Tibial nerve (tissue), 4 donors: ENCODE measurements at regions not wholly inside any gene's neighbourhood (a gene's known extent, or its start where the extent isn't known, plus 50 kb on each side); places are given as distances from the start of the nearest gene placed in this dataset.

ENCODE experiments used
- DNase-seq, 2 donors: peaks; one replicate each; pipeline ENCODE4 v3.0.0-alpha.2; 2019; ENCODE audit warnings: low spot score in 2 of 2
- H3K27ac ChIP-seq, 4 donors: fragments of 200-600 bp; sonication (generic) in 3 of 4; one replicate each; pipeline ENCODE4 v1.5.1; 2017 to 2019; ENCODE audit warnings: mild to moderate bottlenecking in 1 of 4
- H3K27me3 ChIP-seq, 2 donors: fragments of 200-600 bp; sonication (generic) in 1 of 2; one replicate each; pipeline versions ENCODE4 v1.5.1 to v1.6.0; 2017 to 2019
- H3K36me3 ChIP-seq, 3 donors: fragments of 200-600 bp; sonication (generic); one replicate each; pipeline ENCODE4 v1.5.1; 2018 to 2019
- H3K4me1 ChIP-seq, 4 donors: fragments of 200-600 bp; sonication (generic) in 3 of 4; one replicate each; pipeline ENCODE4 v1.5.1; 2017 to 2019
- H3K4me3 ChIP-seq, 4 donors: fragments of 200-600 bp; sonication (generic) in 3 of 4; one replicate each; pipeline ENCODE4 v1.5.1; 2017 to 2019; ENCODE audit warnings: mild to moderate bottlenecking in 1 of 4, moderate library complexity in 1 of 4
- H3K9me3 ChIP-seq, 4 donors: fragments of 200-600 bp; sonication (generic) in 3 of 4; one replicate each; pipeline ENCODE4 v1.5.1; 2017 to 2019
- EP300 ChIP-seq, 2 donors: sonication (generic); formaldehyde crosslinking; IDR thresholded peaks; one replicate each; pipeline ENCODE4 v1.6.1; 2017; ENCODE audit warnings: antibody characterized with exemption in 2 of 2, mild to moderate bottlenecking in 1 of 2
- POLR2A ChIP-seq, 2 donors: fragments of 450-650 bp; IDR thresholded peaks; one replicate each; pipeline ENCODE4 v1.6.1; 2017; ENCODE audit warnings: antibody characterized with exemption in 2 of 2, mild to moderate bottlenecking in 2 of 2, moderate library complexity in 2 of 2
- WGBS, 2 donors: methylation state at CpG; one replicate each; pipeline ENCODE4 v1.1.5; 2018; 5-methylcytosine and 5-hydroxymethylcytosine counted together
- TF ChIP-seq, protein P1 (sequence below), 5 experiments: fragments of 200-600 bp in 3 of 5; fragments of 450-650 bp in 2 of 5; sonication (generic) in 3 of 5; IDR thresholded peaks; one replicate each; pipeline ENCODE4 v1.5.1; 2016 to 2019; ENCODE audit warnings: antibody characterized with exemption in 5 of 5, mild to moderate bottlenecking in 3 of 5, moderate library complexity in 2 of 5

DNA sequence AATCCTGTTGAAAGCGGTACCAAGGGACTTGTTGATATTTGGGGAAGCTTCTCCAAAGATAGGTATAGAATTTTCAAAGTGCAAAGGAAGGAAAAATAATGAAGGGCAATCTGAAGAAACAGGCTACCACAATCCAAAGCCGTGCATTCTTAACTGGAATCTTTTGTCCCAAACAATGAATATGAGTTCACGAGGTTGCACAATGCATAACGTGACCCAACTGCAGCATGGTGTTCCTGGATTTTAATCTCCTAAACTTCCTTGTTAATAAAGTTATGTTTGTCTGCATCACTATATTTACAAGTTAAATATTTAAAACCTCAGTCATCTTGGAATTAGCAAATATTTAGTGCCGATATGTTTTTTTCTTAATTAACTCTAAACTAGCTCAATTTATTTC, 203.7 kb downstream of the WDR11 start:
- no peak for DNase-seq
- TF ChIP-seq POLR2A (IDR thresholded peaks at IDR 0.05) (no peak), EP300 (IDR thresholded peaks at IDR 0.05) (no peak)
- TF ChIP-seq, protein P1, sequence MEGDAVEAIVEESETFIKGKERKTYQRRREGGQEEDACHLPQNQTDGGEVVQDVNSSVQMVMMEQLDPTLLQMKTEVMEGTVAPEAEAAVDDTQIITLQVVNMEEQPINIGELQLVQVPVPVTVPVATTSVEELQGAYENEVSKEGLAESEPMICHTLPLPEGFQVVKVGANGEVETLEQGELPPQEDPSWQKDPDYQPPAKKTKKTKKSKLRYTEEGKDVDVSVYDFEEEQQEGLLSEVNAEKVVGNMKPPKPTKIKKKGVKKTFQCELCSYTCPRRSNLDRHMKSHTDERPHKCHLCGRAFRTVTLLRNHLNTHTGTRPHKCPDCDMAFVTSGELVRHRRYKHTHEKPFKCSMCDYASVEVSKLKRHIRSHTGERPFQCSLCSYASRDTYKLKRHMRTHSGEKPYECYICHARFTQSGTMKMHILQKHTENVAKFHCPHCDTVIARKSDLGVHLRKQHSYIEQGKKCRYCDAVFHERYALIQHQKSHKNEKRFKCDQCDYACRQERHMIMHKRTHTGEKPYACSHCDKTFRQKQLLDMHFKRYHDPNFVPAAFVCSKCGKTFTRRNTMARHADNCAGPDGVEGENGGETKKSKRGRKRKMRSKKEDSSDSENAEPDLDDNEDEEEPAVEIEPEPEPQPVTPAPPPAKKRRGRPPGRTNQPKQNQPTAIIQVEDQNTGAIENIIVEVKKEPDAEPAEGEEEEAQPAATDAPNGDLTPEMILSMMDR (IDR thresholded peaks at IDR 0.05) = no peak
- Histone ChIP-seq H3K36me3 (no peaks in the 10 kb centered on the region), H3K4me1 (no peaks in the 10 kb centered on the region), H3K9me3 (peaks cover 0 to 6% (median 0%) of the 10 kb centered on the region in 4 donors), H3K27me3 (no peaks in the 10 kb centered on the region), H3K4me3 (no peak overlapping the region), H3K27ac (no peak overlapping the region)
- 84 to 88% methylated on average over 5 of the region's 5 CpGs for WGBS, 2 donors

- H3K4me3 ChIP-seq = no peak overlapping the region
- no peaks in the 10 kb centered on the region for H3K4me1 ChIP-seq
- WGBS, 2 donors = 65 to 73% methylated on average over 4 of the region's 4 CpGs
- H3K27me3 ChIP-seq = no peaks in the 10 kb centered on the region
- H3K36me3 ChIP-seq = no peaks in the 10 kb centered on the region
- no peak overlapping the region for H3K27ac ChIP-seq
- peaks cover 0 to 6% (median 0%) of the 10 kb centered on the region in 4 donors for H3K9me3 ChIP-seq
- DNase-seq = no peak
- TF ChIP-seq POLR2A (IDR thresholded peaks at IDR 0.05) = no peak
- TF ChIP-seq, protein P1 (IDR thresholded peaks at IDR 0.05) = no peak
- no peak for TF ChIP-seq EP300 (IDR thresholded peaks at IDR 0.05)
These were observed 206.1 kb downstream of the WDR11 start for GRCh38 chr10:121057269-121057668.

DNA sequence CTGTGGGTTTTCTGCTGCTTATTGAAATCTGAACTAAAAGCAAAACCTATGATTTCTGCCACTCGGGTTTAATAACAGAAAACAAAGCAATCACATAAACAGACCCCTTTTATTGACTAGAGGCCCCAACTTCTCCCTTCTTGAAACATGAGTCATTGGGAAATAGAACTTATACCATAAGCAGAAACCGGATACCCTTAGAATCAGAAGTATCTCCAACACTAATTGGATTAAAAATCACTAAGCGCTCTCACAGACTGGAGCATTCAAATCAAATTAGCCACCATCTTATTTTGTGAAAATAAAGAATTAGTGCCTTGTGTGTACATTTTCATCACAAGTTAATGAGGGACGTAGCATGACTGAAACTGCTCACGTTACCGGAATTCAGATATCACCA, 206.9 kb downstream of the WDR11 start:
- TF ChIP-seq, protein P1 (IDR thresholded peaks at IDR 0.05) = no peak
- TF ChIP-seq EP300 (IDR thresholded peaks at IDR 0.05) (no peak), POLR2A (IDR thresholded peaks at IDR 0.05) (no peak)
- peaks cover 0 to 6% (median 0%) of the 10 kb centered on the region in 4 donors for H3K9me3 ChIP-seq
- H3K36me3 ChIP-seq = no peaks in the 10 kb centered on the region
- H3K27me3 ChIP-seq = no peaks in the 10 kb centered on the region
- no peaks in the 10 kb centered on the region for H3K4me1 ChIP-seq
- no peak for DNase-seq
- H3K4me3 ChIP-seq = no peak overlapping the region
- H3K27ac ChIP-seq = no peak overlapping the region
- WGBS, 2 donors = 79 to 83% methylated on average over 6 of the region's 6 CpGs

GRCh38 chr10:121059351-121059750, 208.2 kb downstream of the WDR11 start:
- Histone ChIP-seq H3K27me3 (no peaks in the 10 kb centered on the region), H3K4me3 (no peak overlapping the region), H3K4me1 (no peaks in the 10 kb centered on the region), H3K36me3 (no peaks in the 10 kb centered on the region), H3K9me3 (peaks cover 0 to 2% (median 0%) of the 10 kb centered on the region in 4 donors), H3K27ac (no peak overlapping the region)
- no peak for DNase-seq
- WGBS, 2 donors = 56 to 71% methylated on average over 4 of the region's 4 CpGs
- no peak for TF ChIP-seq POLR2A (IDR thresholded peaks at IDR 0.05)
- TF ChIP-seq, protein P1 (IDR thresholded peaks at IDR 0.05) = no peak
- TF ChIP-seq EP300 (IDR thresholded peaks at IDR 0.05) = no peak

- Histone ChIP-seq H3K9me3 (no peaks in the 10 kb centered on the region), H3K27ac (no peak overlapping the region), H3K4me3 (no peak overlapping the region), H3K4me1 (no peaks in the 10 kb centered on the region), H3K36me3 (no peaks in the 10 kb centered on the region), H3K27me3 (no peaks in the 10 kb centered on the region)
- TF ChIP-seq, protein P1 (IDR thresholded peaks at IDR 0.05) = no peak
- TF ChIP-seq EP300 (IDR thresholded peaks at IDR 0.05) (no peak), POLR2A (IDR thresholded peaks at IDR 0.05) (no peak)
- WGBS, 2 donors = 75 to 85% methylated on average over 3 of the region's 3 CpGs
- DNase-seq = no peak
These were observed 211.0 kb downstream of the WDR11 start for GRCh38 chr10:121062115-121062514.
